IPS DF 4.7 (cell line): ENCODE measurements at regions not wholly inside any gene's neighbourhood (a gene's known extent, or its start where the extent isn't known, plus 50 kb on each side); places are given as distances from the start of the nearest gene placed in this dataset.
"Not testable (repeated sequence)": the region's sequence is repeated elsewhere in the genome, so short reads cannot be mapped to it uniquely, and the experiment has no call there.

Experiments used
- DNase-seq: peaks from one replicate; pipeline ENCODE4 v3.0.0-alpha.2; 2013; ENCODE audit warnings: low spot score; ENCODE audit errors: extremely low read depth

DNA sequence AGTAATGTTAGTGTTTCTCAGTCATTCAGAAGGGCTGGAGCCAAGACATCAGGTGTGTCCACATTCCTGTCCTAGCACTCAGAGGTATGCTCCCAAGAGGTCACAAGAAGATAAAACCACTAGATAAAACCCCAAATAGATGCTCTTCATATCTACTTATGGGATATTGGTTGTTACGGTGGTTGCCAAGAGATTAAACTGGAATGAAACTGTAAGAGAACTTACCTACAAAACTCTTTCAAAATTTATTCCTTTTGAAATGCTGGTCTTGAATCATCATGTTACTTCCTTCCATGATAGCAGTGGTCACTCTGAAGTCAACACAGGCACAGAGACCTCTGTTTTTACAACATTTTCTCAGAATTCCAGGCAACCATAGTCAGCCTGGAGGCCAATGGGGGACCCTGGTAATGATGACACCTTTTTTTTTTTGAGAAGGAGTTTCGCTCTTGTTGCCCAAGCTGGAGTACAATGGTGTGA lies 122.4 kb upstream of the WSCD1 start:
- DNase-seq = no peak

GRCh38 chr17:5948811-5949210 lies 121.4 kb upstream of the WSCD1 start:
- DNase-seq = no peak

- DNase-seq = no peak
These were observed 119.3 kb upstream of the WSCD1 start for GRCh38 chr17:5950878-5951277.

DNA sequence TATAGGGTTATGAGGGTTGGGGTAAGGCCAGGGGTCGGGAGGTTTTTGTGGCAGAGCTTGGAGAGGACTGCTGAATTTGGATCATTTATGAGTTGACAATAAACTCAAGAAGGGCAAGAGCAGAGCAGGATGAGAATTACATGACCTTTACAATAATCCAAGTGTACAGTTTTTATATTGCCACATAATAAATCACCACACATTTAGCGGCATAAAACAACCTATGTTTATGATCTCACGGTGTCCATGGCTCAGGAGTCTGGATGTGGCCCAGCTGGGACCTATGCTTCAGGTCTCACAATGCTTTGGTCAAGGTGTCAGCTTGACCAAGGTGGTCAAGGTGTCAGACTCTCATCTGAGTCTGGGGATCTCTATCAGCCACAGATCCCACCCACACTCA lies 118.3 kb upstream of the WSCD1 start:
- no peak for DNase-seq

DNA sequence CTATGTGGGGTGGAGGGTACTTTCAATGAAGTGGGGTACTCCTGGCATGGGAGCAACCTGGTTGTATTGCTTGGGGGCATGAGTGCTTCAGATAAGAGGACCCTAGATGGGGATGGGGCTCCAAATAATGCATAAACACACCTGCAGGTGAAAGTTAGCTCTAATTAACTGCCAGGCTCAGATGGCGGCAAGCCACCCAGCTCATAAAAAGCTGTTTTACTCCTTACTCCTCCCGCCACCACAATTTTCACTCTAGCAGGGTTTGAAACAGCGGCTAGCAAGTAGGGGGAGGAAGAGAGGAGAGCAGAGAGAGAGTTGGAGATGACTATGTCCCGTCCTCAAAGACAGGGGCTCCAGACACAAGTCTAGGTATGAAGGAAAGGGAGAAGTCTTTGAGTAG lies 117.7 kb upstream of the WSCD1 start:
- no peak for DNase-seq

GRCh38 chr17:5955764-5956163 lies 114.4 kb upstream of the WSCD1 start:
- DNase-seq = no peak

GRCh38 chr17:5958850-5959249 lies 111.3 kb upstream of the WSCD1 start:
- no peak for DNase-seq

GRCh38 chr17:5962371-5962770 lies 107.8 kb upstream of the WSCD1 start:
- DNase-seq = no peak

DNA sequence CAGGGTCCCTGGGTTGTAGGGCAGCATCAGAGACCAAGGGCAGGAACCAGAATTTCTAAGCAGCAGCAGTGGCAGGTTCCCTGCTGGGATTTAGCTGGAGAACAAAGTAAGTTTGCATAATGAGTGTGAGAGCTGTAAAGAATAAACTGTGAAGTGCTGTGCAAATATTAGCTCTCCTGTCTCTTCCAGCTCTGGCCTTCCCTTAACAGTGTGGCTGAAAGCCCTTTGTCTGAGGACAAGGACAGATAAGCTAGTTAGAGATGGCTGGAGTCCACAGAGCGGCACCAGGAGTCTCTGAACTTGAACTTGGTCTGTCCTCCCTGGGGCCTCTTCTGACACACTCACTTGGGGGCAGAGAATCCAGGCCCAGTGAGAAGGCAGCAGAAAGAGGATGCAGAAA lies 98.2 kb upstream of the WSCD1 start:
- DNase-seq = no peak

DNA sequence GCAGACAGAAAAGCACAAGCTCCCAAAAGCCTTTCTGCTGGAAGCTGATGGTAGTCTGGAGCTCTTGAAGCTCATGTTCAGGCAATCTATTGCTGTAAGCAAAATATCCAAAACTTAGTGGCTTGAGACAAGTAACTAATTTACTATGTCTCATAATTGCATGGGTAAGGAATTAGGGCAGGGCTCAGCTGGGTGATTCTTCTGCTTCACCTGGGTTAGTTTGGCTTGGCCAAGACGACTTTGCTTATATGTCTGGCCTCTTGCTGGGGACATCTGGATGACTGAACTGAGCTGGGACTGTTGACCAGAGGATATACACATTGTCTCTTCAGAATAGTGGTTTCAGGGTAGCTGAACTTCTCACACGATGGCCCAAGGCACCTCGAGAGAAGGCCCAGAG lies 96.8 kb upstream of the WSCD1 start:
- DNase-seq = no peak

GRCh38 chr17:5975661-5976060 lies 94.5 kb upstream of the WSCD1 start:
- no peak for DNase-seq

- no peak for DNase-seq
These were observed 93.9 kb upstream of the WSCD1 start for GRCh38 chr17:5976251-5976650.

DNA sequence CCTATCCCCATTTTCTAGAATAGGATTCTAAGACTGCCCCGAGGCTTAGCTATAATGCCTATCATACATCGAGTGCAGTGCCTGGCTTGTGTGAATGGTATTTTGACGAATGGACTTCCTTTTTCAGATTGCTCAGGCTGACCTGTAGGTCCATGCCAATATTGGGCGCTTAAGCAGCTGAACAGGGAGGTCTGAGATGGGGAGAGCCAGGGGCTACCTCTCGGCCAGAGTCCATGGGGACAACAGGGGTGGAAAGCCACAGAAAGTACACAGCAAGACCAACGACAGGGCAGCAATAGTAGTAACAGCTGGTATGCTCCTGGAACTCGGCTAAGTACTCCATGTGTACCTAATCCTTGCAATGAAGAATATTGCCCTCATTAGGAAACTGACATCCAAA lies 91.7 kb upstream of the WSCD1 start:
- DNase-seq = no peak

- no peak for DNase-seq
These were observed 89.2 kb upstream of the WSCD1 start for GRCh38 chr17:5980941-5981340.

DNA sequence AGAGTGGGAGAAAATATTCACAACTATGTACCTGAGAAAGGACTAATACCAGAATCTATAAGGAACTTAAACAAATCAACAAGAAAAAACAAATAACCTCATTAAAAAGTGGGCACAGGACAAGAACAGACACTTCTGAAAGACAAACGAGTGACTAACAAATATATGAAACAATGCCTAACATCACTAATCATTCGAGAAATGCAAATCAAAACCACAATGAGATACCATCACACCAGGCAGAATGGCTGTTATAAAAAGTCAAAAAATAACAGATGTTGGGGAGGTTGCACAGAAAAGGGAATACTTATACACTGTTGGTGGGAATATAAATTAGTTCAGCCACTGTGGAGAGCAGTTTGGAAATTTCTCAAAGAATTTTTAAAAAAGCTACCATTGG lies 83.5 kb upstream of the WSCD1 start:
- DNase-seq = no peak

- no peak for DNase-seq
These were observed 69.8 kb upstream of the WSCD1 start for GRCh38 chr17:6000426-6000825.

GRCh38 chr17:6003221-6003620 lies 67.0 kb upstream of the WSCD1 start:
- not testable (repeated sequence) for DNase-seq

GRCh38 chr17:6005939-6006338 lies 64.2 kb upstream of the WSCD1 start:
- DNase-seq = no peak

DNA sequence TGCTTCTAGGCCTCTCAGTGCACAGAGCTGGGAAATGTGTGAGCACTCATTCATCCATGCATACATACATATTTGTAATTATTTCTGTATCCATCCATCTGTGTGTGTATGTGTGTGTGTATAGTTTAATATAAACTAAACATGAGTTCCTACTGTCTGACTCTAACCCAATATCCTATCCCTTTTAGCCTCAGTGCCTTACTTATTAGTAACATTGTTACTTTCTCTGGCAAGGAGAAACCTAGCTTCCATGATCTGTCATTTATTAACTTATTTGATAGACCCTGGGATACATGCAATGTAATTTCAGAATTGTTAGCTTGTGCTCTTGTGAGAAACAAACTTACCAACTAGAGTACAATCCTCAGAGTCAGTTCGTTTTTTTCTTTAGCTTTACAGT lies 59.0 kb upstream of the WSCD1 start:
- no peak for DNase-seq

GRCh38 chr17:6018788-6019187 lies 51.4 kb upstream of the WSCD1 start:
- no peak for DNase-seq

GRCh38 chr17:6019959-6020358 lies 50.2 kb upstream of the WSCD1 start:
- no peak for DNase-seq

DNA sequence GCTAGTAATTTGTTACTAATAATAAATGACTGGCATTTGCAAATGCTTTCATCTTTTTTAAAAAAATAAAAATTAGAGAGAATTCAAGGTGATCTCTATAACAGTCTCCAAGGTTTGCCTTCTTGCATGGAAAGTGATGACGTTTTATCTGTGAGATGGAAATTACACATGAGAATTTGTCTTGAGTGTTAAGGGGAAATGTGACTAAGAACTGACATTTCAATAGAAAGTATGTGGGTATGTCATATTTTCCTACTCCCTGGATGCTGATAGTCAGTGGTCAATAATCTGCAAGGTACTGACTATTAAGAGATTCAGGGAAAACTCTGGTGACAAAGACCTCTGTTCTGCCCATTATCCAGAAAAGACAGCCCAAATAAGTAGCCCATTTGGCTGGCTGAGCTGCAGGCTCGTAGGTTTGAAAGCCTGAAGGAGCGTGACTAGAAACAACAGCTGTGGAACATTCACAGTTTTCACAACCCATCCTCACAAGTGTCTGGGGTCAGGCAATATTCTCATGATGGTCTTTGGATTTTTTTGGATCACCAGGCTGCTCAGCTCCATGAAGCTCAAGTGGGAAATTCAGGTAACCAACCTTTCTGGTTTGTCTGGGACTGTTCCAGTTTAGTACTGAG lies 49.7 kb upstream of the WSCD1 start:
- no peak for DNase-seq
